Amniotic epithelial cell (primary cell): ENCODE measurements at regions not wholly inside any gene's neighbourhood (a gene's known extent, or its start where the extent isn't known, plus 50 kb on each side); places are given as distances from the start of the nearest gene placed in this dataset.

Source experiments
- DNase-seq: peaks from one replicate; pipeline ENCODE4 v3.0.0-alpha.2; 2010; ENCODE audit warnings: low read depth

GRCh38 chr1:216815260-216816131 lies 92.3 kb upstream of the ESRRG start:
- DNase-seq: no peak

- no peak for DNase-seq
These were observed 91.5 kb upstream of the ESRRG start for GRCh38 chr1:216814576-216815259.

GRCh38 chr1:216812966-216813365 lies 89.7 kb upstream of the ESRRG start:
- peak; percentile 2 for DNase-seq

GRCh38 chr1:216809649-216810048 lies 86.4 kb upstream of the ESRRG start:
- no peak for DNase-seq

GRCh38 chr1:216807696-216808095 lies 84.5 kb upstream of the ESRRG start:
- DNase-seq: no peak

GRCh38 chr1:216805953-216806352 lies 82.7 kb upstream of the ESRRG start:
- DNase-seq: no peak

- no peak for DNase-seq
These were observed 82.0 kb upstream of the ESRRG start for GRCh38 chr1:216805233-216805632.

GRCh38 chr1:216804111-216804510 lies 80.9 kb upstream of the ESRRG start:
- no peak for DNase-seq

- no peak for DNase-seq
These were observed 71.4 kb upstream of the ESRRG start for GRCh38 chr1:216794586-216794985.

- DNase-seq: no peak
These were observed 70.7 kb upstream of the ESRRG start for GRCh38 chr1:216793973-216794372.

GRCh38 chr1:216793303-216793702 lies 70.1 kb upstream of the ESRRG start:
- no peak for DNase-seq

- DNase-seq: no peak
These were observed 65.4 kb upstream of the ESRRG start for GRCh38 chr1:216788671-216789070.

GRCh38 chr1:216785737-216786136 lies 62.5 kb upstream of the ESRRG start:
- no peak for DNase-seq

GRCh38 chr1:216785221-216785620 lies 62.0 kb upstream of the ESRRG start:
- DNase-seq: no peak

GRCh38 chr1:216779686-216780085 lies 56.5 kb upstream of the ESRRG start:
- DNase-seq: no peak

- DNase-seq: no peak
These were observed 55.5 kb upstream of the ESRRG start for GRCh38 chr1:216778737-216779136.

GRCh38 chr1:216777148-216777547 lies 53.9 kb upstream of the ESRRG start:
- no peak for DNase-seq
